Loucy (cell line): ENCODE measurements at regions not wholly inside any gene's neighbourhood (a gene's known extent, or its start where the extent isn't known, plus 50 kb on each side); places are given as distances from the start of the nearest gene placed in this dataset.

ENCODE experiments used
- EZH2phosphoT487 ChIP-seq: fragments of 200-600 bp; IDR thresholded peaks from 2 replicates; pipeline ENCODE4 v1.6.1; 2018; ENCODE audit warnings: antibody characterized with exemption, mild to moderate bottlenecking, moderate library complexity, borderline replicate concordance
- TF ChIP-seq, protein P1 (sequence below): fragments of 200-600 bp; sonication (generic); conservative IDR thresholded peaks from 2 replicates; pipeline ENCODE4 v1.5.1; 2014; ENCODE audit warnings: mild to moderate bottlenecking, antibody characterized with exemption, low read length

DNA sequence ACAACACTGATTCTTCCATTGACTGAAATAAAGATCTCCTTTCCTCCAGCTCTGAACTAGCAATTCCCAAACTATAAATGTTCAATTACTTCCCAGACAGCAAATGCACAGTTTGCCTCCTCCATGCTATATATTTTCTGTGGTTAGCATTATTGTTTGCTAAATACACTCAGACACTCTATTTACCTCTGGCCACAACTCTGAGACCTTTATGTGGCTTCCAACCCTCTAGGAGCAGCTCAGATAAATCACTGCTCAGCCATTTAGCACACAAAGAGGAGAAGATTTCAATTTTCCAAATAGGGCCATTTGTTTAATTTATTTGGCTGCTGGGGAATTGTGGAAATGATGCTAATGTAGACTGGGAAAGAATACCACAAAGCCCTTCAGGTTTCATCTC, 202.0 kb downstream of the SPTSSA start:
- TF ChIP-seq, protein P1, sequence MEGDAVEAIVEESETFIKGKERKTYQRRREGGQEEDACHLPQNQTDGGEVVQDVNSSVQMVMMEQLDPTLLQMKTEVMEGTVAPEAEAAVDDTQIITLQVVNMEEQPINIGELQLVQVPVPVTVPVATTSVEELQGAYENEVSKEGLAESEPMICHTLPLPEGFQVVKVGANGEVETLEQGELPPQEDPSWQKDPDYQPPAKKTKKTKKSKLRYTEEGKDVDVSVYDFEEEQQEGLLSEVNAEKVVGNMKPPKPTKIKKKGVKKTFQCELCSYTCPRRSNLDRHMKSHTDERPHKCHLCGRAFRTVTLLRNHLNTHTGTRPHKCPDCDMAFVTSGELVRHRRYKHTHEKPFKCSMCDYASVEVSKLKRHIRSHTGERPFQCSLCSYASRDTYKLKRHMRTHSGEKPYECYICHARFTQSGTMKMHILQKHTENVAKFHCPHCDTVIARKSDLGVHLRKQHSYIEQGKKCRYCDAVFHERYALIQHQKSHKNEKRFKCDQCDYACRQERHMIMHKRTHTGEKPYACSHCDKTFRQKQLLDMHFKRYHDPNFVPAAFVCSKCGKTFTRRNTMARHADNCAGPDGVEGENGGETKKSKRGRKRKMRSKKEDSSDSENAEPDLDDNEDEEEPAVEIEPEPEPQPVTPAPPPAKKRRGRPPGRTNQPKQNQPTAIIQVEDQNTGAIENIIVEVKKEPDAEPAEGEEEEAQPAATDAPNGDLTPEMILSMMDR: no peak
- TF ChIP-seq EZH2phosphoT487: no peak
